HG03139 (cell line): ENCODE measurements at regions not wholly inside any gene's neighbourhood (a gene's known extent, or its start where the extent isn't known, plus 50 kb on each side); places are given as distances from the start of the nearest gene placed in this dataset.

Experiments used
- ATAC-seq: cut with Tn5 transposase; IDR thresholded peaks from one replicate; pipeline ENCODE4 v1.9.1; 2021; ENCODE audit not compliant: unreplicated experiment

DNA sequence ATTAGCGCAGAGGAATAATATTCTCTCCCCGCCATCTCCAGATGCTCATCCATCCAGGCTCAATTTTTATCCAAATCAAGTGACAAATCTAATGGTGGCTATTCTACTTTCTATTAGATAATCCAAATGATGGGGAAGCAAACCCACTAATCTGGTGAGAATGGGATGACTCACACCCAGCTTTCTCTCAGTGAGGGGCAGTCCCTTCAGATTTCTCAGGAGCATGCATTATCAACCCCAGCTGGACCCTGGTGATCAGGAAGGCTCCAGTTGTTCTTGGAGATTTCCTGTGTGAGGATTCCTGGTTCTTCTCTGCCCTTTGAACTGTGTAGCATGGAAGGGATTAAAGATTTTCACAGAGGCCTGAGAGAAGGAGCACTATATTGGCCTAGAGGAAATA, 358.0 kb downstream of the WDR72 start:
- no peak for ATAC-seq

DNA sequence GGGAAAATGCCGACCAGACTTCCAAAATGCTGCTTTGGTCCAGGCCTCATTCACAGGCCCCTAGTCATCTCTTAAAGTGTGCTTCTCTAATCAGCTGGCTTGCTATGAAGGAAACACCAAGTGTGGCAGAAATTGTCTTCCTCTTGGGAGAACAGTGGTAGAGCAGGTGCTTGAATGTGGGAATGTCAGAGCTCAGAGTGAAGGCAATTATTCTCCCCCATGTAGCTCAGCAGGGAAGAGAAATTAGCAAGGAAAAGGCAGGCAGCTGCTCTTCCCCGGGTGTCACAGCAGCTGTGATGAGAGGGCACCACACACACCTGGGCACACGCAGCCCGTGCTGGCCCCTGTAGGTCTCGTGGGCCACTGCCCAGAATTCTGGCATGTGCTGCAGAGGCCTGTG, 358.5 kb downstream of the WDR72 start:
- ATAC-seq: no peak

DNA sequence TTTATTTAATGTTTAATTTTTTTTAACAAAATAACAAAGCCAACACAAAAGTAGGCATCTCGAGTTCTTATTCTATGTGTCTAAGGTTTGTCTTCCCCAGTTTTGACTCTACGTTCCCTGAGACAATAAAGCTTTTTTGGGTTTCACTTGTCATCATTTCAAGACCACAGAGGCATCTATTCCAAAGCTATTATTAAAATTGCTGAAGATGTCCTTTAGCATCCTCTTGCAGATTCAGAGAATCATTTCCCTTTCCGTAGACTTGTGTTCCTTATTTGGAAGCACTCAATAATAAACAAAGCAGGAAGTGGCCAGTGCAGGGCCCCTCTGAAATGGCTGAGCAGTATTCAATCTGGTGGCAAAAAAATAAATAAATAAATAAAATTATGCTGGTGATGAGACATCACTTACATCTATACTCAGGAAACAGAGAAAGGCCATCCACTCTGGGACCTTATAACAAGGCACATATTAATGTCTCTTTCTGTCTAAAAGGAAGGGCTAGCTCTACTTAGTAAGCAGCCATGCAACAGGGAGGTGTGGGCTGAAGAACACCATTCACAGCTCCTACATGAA, 362.3 kb downstream of the WDR72 start:
- ATAC-seq: no peak

GRCh38 chr15:53395871-53396270, 363.6 kb downstream of the WDR72 start:
- no peak for ATAC-seq

GRCh38 chr15:53390549-53390948, 368.9 kb downstream of the WDR72 start:
- ATAC-seq: no peak

DNA sequence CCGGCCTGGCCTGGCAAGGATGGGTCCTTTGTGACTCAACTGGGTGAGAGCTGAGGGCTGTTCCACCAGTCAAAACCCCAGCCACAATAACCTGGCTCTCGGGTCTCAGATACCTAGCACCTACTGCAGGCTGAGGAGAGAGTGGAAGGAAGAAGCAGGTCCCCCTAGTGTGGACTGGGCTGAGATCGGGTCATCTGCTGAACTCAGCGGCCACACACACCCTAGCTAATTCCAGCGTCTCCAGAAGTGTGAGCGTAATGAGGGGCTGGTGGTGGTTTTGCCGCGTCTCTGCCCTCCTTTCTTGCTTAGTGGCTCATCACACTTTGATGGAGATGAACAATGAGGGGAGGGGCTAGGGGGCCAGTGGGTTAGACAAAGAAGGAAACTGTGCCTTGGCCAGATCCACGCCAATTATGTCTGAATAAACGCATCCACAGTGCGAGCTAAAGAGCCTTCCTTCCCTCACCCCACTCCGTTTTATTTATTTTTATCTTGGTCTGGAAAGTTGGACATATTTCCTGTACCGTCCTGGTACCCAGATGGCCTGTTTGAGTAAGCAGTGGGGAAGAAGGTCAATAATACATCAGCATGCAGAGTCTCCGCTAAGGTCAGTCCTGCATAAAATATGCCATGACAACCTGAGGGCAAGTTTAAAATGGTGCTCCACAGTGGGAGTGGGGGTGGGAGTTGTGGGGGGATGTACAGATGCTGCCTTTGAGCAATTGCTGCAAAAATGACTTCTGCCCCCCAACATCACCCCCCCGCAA, 370.0 kb downstream of the WDR72 start:
- no peak for ATAC-seq

DNA sequence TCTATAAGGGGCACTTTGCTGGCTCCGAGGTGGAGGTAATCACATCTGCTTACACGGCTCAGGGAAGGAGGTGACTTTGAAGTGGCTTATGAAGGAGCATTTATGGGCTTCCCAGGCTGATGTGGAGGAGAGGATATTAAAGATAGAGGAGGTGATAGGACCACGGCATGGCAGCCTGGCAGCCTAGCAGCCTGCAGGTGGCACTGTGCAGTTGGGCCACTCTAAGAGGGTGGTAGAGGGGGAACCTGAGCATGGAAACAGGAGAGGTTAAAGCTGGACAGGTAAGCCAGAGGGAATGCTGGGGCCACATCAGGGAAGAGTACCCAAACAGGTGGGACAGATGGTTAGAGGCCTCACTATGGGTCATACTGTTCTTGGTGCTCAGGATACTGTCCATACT, 375.0 kb downstream of the WDR72 start:
- ATAC-seq: no peak

DNA sequence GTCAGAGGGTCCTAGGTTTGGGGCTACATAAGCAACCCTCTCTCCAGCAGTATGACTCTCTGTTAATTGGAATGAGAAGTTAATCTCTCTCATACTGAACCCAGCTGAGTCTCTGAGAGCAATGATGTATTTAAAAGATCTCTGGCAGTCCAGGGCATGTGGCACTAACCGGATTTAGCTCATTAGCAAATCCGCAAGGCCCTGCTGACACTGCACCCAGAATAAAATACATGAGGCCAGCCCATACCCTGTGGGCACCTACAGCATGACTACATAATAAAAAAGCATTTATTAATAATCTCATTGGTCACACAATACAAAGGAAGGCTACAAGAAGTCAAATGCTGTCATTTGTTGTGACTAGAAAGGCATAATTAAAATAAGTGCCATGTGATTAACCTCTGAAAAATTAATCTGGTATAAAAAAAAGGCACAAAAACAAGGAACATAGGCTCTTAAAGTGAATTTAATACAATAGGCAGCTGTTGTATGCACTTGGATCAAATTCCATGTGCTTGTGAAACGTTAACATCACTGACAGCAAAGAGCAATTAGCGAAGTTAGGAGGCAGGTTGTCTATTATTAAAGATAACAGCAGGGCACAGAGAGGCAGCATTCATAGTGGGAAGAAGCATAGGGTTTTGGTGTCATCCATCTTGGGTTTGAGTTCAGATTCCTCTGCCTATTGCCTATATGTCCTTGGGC, 381.2 kb downstream of the WDR72 start:
- ATAC-seq: no peak

GRCh38 chr15:53367740-53368139, 391.7 kb downstream of the WDR72 start:
- ATAC-seq: no peak

GRCh38 chr15:53360881-53361280, 398.6 kb downstream of the WDR72 start:
- no peak for ATAC-seq

GRCh38 chr15:53359038-53359437, 400.4 kb downstream of the WDR72 start:
- no peak for ATAC-seq

- no peak for ATAC-seq
Observed at GRCh38 chr15:53354874-53355273, 404.6 kb downstream of the WDR72 start.

DNA sequence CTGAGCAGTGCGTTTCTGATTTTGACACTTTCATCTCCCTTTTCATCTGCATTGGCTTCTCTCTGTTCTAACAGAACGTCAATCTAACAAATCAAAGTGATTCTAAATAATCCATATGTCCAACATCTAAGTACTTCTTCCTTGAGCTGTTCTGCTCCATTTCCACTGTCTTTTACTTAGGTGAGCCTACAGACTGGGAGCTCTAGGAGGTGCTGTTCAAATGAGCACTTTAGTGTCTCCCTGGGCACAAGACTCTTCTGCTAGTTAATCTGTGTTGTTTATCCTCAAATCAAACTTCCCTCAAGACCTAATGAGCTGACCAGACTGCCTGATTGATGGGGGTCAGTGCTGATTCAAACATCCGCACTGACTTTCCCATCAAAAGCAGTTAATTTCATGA, 408.1 kb downstream of the WDR72 start:
- ATAC-seq: no peak

DNA sequence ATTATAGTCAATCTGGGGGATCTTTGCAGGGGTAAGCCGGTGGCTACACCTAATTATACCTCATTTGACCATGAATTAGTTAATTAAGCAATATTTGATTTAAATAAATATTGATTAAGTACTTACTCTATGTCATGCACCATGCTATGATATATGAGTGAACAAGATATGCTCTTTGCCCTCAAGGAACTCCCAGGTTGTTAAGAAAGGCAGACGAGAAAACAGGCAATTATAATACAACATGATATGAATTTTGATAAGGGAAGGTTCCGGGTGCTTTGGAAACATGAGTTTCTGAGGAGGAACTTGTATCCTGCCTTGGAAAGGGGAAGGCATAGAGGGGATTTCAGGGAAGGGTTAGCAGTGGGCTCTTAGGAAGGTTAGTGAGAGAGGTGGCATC, 412.9 kb downstream of the WDR72 start:
- no peak for ATAC-seq

DNA sequence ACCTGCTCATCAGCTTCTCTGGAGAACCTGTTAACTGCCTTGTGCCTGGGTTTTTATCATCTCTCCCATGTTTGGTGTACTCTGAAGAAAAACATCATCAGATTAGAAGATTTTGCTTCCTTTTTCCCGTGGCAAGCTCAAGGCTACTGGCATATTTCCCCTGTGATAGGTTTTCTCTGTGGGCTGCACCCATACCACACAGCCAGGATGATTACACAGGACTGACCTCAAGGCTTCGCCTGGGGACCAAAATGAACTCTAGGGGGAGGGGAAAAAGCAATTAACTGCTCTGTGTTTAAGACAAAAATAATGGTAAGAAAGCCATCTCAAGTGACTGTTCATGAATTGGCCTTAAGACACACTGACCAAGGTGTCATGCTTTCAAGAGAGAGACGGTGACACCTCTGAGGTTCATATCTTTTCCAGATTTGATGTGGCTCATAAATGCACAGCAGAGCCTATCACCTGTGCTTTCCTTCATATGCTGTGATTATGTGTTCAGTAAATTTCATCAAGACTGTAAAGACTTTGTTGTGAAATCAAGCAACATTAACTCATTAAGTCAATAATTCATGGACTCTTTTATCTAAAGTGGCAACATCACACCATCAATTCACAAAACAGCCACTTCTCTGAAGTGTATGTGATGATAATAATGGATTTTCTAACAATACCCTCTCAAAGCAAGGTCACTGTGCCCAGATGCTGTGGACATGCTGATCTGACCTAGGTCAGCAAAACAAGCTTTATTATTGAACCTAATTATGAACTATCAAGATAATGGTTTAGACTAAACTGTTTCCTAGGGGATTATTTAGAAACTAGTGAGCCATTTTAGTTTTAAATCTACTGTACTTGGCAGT, 427.9 kb downstream of the WDR72 start:
- ATAC-seq: no peak

DNA sequence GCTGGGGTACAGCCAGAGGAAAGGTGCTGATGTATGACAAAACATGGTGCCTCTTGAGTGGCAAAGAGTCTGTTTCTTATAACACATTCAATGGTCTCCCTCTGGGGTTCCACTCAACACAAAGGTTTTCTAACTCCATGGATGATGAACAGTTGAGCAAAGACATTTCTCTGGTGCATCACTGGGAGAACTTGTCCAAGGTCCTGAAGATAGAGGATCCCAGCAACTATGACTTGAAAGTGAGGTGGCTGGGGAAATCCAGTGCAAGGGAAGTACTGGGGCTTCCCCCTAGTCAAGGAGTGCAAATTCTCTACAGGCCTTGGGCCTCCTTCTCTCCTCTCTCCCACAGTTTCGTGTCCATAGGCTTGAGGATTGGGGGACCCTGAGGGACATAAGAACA, 431.1 kb downstream of the WDR72 start:
- no peak for ATAC-seq

DNA sequence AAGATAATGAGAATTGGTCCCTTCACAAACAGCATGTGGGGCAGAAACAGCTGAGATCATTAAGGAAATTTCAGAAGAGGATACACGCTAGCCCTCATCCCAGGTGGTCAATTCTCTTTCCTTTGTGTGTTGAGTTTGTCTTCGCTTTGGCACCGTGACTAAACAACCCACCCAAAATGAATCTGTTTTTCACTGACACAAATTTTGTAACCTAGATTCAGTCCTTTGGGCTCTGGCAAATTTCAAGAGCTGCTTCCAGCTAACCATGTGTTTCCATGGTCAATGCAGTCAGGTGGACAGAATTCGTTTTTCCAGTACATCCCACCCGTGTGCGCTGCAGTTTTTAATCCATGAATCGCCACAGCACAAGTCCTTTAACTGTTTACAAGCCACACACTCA, 435.4 kb downstream of the WDR72 start:
- ATAC-seq: no peak

- ATAC-seq: no peak
Observed at GRCh38 chr15:53323191-53323590, 436.3 kb downstream of the WDR72 start.

DNA sequence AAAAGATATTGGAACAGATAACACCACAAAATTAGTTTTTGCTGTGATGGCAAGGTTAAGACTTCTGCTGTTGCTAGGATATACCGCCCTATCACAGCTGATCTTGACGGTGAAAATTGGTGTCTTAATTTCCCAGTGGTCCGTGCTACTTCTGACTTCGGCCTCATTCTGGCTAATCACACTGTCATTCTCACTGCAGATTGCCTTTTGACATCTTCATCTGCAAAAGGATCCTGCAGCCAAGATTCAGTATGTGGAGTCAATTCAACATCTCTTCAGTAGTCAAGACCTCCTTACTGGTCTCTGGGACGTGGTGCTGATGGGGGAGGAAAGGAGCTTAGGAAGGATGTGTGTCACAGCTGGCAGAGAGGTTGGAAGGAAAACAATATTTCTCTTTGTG, 438.6 kb downstream of the WDR72 start:
- no peak for ATAC-seq

DNA sequence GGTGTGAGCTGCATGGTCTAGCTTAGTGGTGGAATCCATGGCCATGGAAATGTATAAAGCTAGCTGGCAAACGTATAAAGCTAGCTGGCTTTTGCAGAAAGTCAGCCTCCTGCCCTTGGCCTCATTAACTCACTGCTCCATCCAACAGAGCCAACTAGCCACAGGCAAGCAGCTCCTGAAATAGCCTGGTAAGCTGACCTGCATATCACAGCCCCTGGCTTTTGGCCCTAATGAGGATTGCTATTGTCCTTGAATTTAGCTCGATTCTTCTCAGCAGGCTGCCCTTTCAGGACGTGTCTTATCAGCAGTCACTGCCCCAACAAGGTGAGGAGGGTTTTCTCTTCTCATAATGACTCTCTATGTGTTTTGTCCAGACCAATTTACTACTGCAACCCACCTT, 446.8 kb downstream of the WDR72 start:
- ATAC-seq: no peak

- no peak for ATAC-seq
Observed at GRCh38 chr15:53310709-53311108, 448.8 kb downstream of the WDR72 start.
